GM23338 (cell line): ENCODE measurements at regions not wholly inside any gene's neighbourhood (a gene's known extent, or its start where the extent isn't known, plus 50 kb on each side); places are given as distances from the start of the nearest gene placed in this dataset.

Source experiments
- ATAC-seq: fragments of 200-7000 bp; cut with Tn5 transposase; 3 replicates; pipeline ENCODE4 v1.9.1; 2020
- DNase-seq: peaks from one replicate; pipeline ENCODE4 v3.0.0-alpha.2; 2015; ENCODE audit warnings: low spot score
- H2AFZ ChIP-seq: fragments of 200-600 bp; sonication (generic); 2 replicates; pipeline ENCODE4 v1.8.0; 2016; ENCODE audit warnings: antibody characterized with exemption, mild to moderate bottlenecking, moderate library complexity
- H3F3A ChIP-seq: fragments of 200-600 bp; sonication (generic); replicated peaks from 2 replicates; pipeline ENCODE4 v1.8.0; 2017; ENCODE audit warnings: antibody characterized with exemption, mixed run types, low read depth
- H3K27ac ChIP-seq: fragments of 200-600 bp; sonication (generic); 2 replicates; pipeline ENCODE4 v1.6.1; 2016; ENCODE audit warnings: low read depth
- H3K27me3 ChIP-seq: fragments of 200-600 bp; sonication (generic); 2 replicates; pipeline ENCODE4 v1.8.0; 2016; ENCODE audit warnings: mild to moderate bottlenecking, mixed run types, moderate library complexity; ENCODE audit not compliant: insufficient read depth
- H3K36me3 ChIP-seq: fragments of 200-600 bp; sonication (generic); 2 replicates; pipeline ENCODE4 v1.8.0; 2016; ENCODE audit warnings: mild to moderate bottlenecking; ENCODE audit not compliant: insufficient read depth
- H3K4me1 ChIP-seq: fragments of 200-600 bp; sonication (generic); 2 replicates; pipeline ENCODE4 v1.8.0; 2016; ENCODE audit warnings: mild to moderate bottlenecking, moderate library complexity; ENCODE audit not compliant: insufficient read depth
- H3K4me2 ChIP-seq: fragments of 200-600 bp; sonication (generic); 2 replicates; pipeline ENCODE4 v1.7.1; 2017; ENCODE audit warnings: mixed run types
- H3K4me3 ChIP-seq: fragments of 200-600 bp; sonication (generic); 2 replicates; pipeline ENCODE4 v1.6.1; 2016; ENCODE audit warnings: mixed run types
- H3K79me2 ChIP-seq: fragments of 200-600 bp; sonication (generic); replicated peaks from 2 replicates; pipeline ENCODE4 v1.8.0; 2017; ENCODE audit warnings: mild to moderate bottlenecking; ENCODE audit not compliant: insufficient read depth
- H3K9me2 ChIP-seq: fragments of 200-600 bp; sonication (generic); 2 replicates; pipeline ENCODE4 v1.8.0; 2017; ENCODE audit not compliant: insufficient read depth
- H4K20me1 ChIP-seq: fragments of 200-600 bp; sonication (generic); replicated peaks from 2 replicates; pipeline ENCODE4 v1.8.0; 2017; ENCODE audit warnings: mild to moderate bottlenecking; ENCODE audit not compliant: insufficient read depth
- H3K27ac Mint-ChIP-seq: 2 replicates; pipeline ENCODE4 v1.8.0; 2020; ENCODE audit warnings: inconsistent platforms, mild to moderate bottlenecking, moderate library complexity, mixed read lengths
- H3K27me3 Mint-ChIP-seq: 3 replicates; pipeline ENCODE4 v1.8.0; 2022; ENCODE audit warnings: low read depth, mild to moderate bottlenecking, moderate library complexity, mixed read lengths, inconsistent platforms; ENCODE audit not compliant: insufficient read depth, poor library complexity
- H3K36me3 Mint-ChIP-seq: 3 replicates; pipeline ENCODE4 v1.8.0; 2021; ENCODE audit warnings: low read depth, mild to moderate bottlenecking, inconsistent platforms, moderate library complexity, mixed read lengths
- H3K4me1 Mint-ChIP-seq: 3 replicates; pipeline ENCODE4 v1.8.0; 2020; ENCODE audit warnings: mild to moderate bottlenecking, inconsistent platforms, mixed read lengths
- H3K4me3 Mint-ChIP-seq: 3 replicates; pipeline ENCODE4 v1.8.0; 2021; ENCODE audit warnings: moderate library complexity, mild to moderate bottlenecking, inconsistent platforms, mixed read lengths
- H3K9me3 Mint-ChIP-seq: 3 replicates; pipeline ENCODE4 v1.8.0; 2020; ENCODE audit warnings: moderate library complexity, mild to moderate bottlenecking, inconsistent platforms, mixed read lengths
- CREB1 ChIP-seq: fragments of 250-450 bp; sonication (Bioruptor Pico); IDR thresholded peaks from 2 replicates; pipeline ENCODE4 v1.5.0; 2020; ENCODE audit warnings: low read depth, mild to moderate bottlenecking, moderate library complexity
- ETS1 ChIP-seq: IDR thresholded peaks from 2 replicates; pipeline ENCODE4 v1.6.1; 2016; ENCODE audit warnings: antibody characterized with exemption
- EZH2 ChIP-seq: fragments of 200-600 bp; sonication (generic); IDR thresholded peaks from one replicate; pipeline ENCODE4 v1.8.0; 2017; ENCODE audit warnings: antibody characterized with exemption, mild to moderate bottlenecking, low read depth; ENCODE audit not compliant: unreplicated experiment
- EZH2phosphoT487 ChIP-seq: fragments of 200-600 bp; sonication (generic); IDR thresholded peaks from one replicate; pipeline ENCODE4 v1.8.1; 2018; ENCODE audit warnings: antibody characterized with exemption; ENCODE audit not compliant: unreplicated experiment
- JUNB ChIP-seq: IDR thresholded peaks from one replicate; pipeline ENCODE4 v1.6.1; 2016; ENCODE audit warnings: antibody characterized with exemption; ENCODE audit not compliant: unreplicated experiment
- NANOG ChIP-seq: IDR thresholded peaks from 2 replicates; pipeline ENCODE4 v1.6.1; 2016; ENCODE audit warnings: antibody characterized with exemption, borderline replicate concordance
- POLR2AphosphoS5 ChIP-seq: IDR thresholded peaks from 2 replicates; pipeline ENCODE4 v1.6.1; 2016; ENCODE audit warnings: antibody characterized with exemption, low read depth
- STAT1 ChIP-seq: IDR thresholded peaks from one replicate; pipeline ENCODE4 v1.6.1; 2016; ENCODE audit warnings: antibody characterized with exemption; ENCODE audit not compliant: unreplicated experiment
- ZNF114 ChIP-seq: fragments of 250-450 bp; sonication (Bioruptor Pico); IDR thresholded peaks from 2 replicates; pipeline ENCODE4 v1.5.0; 2020; ENCODE audit warnings: mild to moderate bottlenecking, moderate library complexity
- ZNF331 ChIP-seq: fragments of 250-450 bp; sonication (Bioruptor Pico); IDR thresholded peaks from 2 replicates; pipeline ENCODE4 v1.5.0; 2020; ENCODE audit warnings: low read depth, mild to moderate bottlenecking, moderate library complexity
- TF ChIP-seq, protein P1 (sequence below): IDR thresholded peaks from one replicate; pipeline ENCODE4 v1.6.1; 2018; ENCODE audit warnings: antibody characterized with exemption; ENCODE audit not compliant: unreplicated experiment
- TF ChIP-seq, protein P2 (sequence below): fragments of 250-450 bp; sonication (Bioruptor Pico); IDR thresholded peaks from 2 replicates; pipeline ENCODE4 v1.5.0; 2020; ENCODE audit warnings: mild to moderate bottlenecking, moderate library complexity
- TF ChIP-seq, protein P3 (sequence below), 2 experiments: fragments of 200-600 bp in 1 of 2; sonication (generic) in 1 of 2; conservative IDR thresholded peaks; 2 replicates each; pipeline versions ENCODE4 v1.5.1 to v1.6.1; 2016 to 2017; ENCODE audit warnings: antibody characterized with exemption in 2 of 2, low read depth in 2 of 2, mild to moderate bottlenecking in 2 of 2, moderate library complexity in 1 of 2

- Histone ChIP-seq H4K20me1 (no peaks in the 10 kb centered on the region), H3F3A (no peaks in the 10 kb centered on the region), H3K36me3 (0 out of 2 replicates have a peak, but pooled peaks cover 3% of the 10 kb centered on the region), H2AFZ (no peak overlapping the region), H3K4me2 (no peak overlapping the region), H3K79me2 (no peaks in the 10 kb centered on the region), H3K27ac (no peak overlapping the region), H3K4me3 (no peak overlapping the region), H3K27me3 (no peaks in the 10 kb centered on the region), H3K9me2 (peaks cover 8% of the 10 kb centered on the region; the same call in 1 of the 2 replicates), H3K4me1 (peaks cover 12% of the 10 kb centered on the region; the same call in 1 of the 2 replicates)
- DNase-seq (peak; percentile 20), ATAC-seq (no peak)
- Mint-ChIP-seq H3K36me3 (no peaks in the 10 kb centered on the region), H3K27ac (no peak overlapping the region), H3K9me3 (no peaks in the 10 kb centered on the region), H3K4me1 (peaks cover 22% of the 10 kb centered on the region), H3K4me3 (no peak overlapping the region), H3K27me3 (no peaks in the 10 kb centered on the region)
- TF ChIP-seq NANOG (no peak), JUNB (no peak), ZNF331 (CRISPR knock-in tag) (no peak), EZH2phosphoT487 (no peak), CREB1 (CRISPR knock-in tag) (no peak), ZNF114 (CRISPR knock-in tag) (no peak), POLR2AphosphoS5 (no peak), STAT1 (no peak), EZH2 (no peak), ETS1 (no peak)
- TF ChIP-seq, protein P1, sequence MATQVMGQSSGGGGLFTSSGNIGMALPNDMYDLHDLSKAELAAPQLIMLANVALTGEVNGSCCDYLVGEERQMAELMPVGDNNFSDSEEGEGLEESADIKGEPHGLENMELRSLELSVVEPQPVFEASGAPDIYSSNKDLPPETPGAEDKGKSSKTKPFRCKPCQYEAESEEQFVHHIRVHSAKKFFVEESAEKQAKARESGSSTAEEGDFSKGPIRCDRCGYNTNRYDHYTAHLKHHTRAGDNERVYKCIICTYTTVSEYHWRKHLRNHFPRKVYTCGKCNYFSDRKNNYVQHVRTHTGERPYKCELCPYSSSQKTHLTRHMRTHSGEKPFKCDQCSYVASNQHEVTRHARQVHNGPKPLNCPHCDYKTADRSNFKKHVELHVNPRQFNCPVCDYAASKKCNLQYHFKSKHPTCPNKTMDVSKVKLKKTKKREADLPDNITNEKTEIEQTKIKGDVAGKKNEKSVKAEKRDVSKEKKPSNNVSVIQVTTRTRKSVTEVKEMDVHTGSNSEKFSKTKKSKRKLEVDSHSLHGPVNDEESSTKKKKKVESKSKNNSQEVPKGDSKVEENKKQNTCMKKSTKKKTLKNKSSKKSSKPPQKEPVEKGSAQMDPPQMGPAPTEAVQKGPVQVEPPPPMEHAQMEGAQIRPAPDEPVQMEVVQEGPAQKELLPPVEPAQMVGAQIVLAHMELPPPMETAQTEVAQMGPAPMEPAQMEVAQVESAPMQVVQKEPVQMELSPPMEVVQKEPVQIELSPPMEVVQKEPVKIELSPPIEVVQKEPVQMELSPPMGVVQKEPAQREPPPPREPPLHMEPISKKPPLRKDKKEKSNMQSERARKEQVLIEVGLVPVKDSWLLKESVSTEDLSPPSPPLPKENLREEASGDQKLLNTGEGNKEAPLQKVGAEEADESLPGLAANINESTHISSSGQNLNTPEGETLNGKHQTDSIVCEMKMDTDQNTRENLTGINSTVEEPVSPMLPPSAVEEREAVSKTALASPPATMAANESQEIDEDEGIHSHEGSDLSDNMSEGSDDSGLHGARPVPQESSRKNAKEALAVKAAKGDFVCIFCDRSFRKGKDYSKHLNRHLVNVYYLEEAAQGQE = no peak
- TF ChIP-seq, protein P2, sequence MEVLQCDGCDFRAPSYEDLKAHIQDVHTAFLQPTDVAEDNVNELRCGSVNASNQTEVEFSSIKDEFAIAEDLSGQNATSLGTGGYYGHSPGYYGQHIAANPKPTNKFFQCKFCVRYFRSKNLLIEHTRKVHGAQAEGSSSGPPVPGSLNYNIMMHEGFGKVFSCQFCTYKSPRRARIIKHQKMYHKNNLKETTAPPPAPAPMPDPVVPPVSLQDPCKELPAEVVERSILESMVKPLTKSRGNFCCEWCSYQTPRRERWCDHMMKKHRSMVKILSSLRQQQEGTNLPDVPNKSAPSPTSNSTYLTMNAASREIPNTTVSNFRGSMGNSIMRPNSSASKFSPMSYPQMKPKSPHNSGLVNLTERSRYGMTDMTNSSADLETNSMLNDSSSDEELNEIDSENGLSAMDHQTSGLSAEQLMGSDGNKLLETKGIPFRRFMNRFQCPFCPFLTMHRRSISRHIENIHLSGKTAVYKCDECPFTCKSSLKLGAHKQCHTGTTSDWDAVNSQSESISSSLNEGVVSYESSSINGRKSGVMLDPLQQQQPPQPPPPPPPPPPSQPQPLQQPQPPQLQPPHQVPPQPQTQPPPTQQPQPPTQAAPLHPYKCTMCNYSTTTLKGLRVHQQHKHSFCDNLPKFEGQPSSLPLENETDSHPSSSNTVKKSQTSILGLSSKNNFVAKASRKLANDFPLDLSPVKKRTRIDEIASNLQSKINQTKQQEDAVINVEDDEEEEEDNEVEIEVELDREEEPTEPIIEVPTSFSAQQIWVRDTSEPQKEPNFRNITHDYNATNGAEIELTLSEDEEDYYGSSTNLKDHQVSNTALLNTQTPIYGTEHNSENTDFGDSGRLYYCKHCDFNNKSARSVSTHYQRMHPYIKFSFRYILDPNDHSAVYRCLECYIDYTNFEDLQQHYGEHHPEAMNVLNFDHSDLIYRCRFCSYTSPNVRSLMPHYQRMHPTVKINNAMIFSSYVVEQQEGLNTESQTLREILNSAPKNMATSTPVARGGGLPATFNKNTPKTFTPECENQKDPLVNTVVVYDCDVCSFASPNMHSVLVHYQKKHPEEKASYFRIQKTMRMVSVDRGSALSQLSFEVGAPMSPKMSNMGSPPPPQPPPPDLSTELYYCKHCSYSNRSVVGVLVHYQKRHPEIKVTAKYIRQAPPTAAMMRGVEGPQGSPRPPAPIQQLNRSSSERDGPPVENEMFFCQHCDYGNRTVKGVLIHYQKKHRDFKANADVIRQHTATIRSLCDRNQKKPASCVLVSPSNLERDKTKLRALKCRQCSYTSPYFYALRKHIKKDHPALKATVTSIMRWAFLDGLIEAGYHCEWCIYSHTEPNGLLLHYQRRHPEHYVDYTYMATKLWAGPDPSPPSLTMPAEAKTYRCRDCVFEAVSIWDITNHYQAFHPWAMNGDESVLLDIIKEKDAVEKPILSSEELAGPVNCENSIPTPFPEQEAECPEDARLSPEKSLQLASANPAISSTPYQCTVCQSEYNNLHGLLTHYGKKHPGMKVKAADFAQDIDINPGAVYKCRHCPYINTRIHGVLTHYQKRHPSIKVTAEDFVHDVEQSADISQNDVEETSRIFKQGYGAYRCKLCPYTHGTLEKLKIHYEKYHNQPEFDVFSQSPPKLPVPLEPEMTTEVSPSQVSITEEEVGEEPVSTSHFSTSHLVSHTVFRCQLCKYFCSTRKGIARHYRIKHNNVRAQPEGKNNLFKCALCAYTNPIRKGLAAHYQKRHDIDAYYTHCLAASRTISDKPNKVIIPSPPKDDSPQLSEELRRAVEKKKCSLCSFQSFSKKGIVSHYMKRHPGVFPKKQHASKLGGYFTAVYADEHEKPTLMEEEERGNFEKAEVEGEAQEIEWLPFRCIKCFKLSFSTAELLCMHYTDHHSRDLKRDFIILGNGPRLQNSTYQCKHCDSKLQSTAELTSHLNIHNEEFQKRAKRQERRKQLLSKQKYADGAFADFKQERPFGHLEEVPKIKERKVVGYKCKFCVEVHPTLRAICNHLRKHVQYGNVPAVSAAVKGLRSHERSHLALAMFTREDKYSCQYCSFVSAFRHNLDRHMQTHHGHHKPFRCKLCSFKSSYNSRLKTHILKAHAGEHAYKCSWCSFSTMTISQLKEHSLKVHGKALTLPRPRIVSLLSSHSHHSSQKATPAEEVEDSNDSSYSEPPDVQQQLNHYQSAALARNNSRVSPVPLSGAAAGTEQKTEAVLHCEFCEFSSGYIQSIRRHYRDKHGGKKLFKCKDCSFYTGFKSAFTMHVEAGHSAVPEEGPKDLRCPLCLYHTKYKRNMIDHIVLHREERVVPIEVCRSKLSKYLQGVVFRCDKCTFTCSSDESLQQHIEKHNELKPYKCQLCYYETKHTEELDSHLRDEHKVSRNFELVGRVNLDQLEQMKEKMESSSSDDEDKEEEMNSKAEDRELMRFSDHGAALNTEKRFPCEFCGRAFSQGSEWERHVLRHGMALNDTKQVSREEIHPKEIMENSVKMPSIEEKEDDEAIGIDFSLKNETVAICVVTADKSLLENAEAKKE = no peak
- TF ChIP-seq, protein P3, sequence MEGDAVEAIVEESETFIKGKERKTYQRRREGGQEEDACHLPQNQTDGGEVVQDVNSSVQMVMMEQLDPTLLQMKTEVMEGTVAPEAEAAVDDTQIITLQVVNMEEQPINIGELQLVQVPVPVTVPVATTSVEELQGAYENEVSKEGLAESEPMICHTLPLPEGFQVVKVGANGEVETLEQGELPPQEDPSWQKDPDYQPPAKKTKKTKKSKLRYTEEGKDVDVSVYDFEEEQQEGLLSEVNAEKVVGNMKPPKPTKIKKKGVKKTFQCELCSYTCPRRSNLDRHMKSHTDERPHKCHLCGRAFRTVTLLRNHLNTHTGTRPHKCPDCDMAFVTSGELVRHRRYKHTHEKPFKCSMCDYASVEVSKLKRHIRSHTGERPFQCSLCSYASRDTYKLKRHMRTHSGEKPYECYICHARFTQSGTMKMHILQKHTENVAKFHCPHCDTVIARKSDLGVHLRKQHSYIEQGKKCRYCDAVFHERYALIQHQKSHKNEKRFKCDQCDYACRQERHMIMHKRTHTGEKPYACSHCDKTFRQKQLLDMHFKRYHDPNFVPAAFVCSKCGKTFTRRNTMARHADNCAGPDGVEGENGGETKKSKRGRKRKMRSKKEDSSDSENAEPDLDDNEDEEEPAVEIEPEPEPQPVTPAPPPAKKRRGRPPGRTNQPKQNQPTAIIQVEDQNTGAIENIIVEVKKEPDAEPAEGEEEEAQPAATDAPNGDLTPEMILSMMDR (conservative IDR thresholded peaks at IDR 0.05; ENCODE audit: low read depth in 2 of 2) = no peak
These were observed 533.2 kb upstream of the PCDH9 start for GRCh38 chr13:67763384-67763783.
